ENCODE measurements at regions not wholly inside any gene's neighbourhood (a gene's known extent, or its start where the extent isn't known, plus 50 kb on each side); places are given as distances from the start of the nearest gene placed in this dataset.

GRCh38 chr10:8151086-8151485 lies 96.6 kb downstream of the GATA3 start:
- Histone ChIP-seq H4K20me1 (replicated peaks; ENCODE audit: control insufficient read depth, extremely low read depth, insufficient read depth, low read length) (no peaks in the 10 kb centered on the region), H3K9ac (replicated peaks; ENCODE audit: extremely low read depth, insufficient read depth, low read length) (no peak overlapping the region), H3K4me2 (ENCODE audit: insufficient read depth, low read length) (no peak overlapping the region), H3K4me1 (ENCODE audit: control insufficient read depth, extremely low read depth, insufficient read depth, low read length) (no peaks in the 10 kb centered on the region), H3K79me2 (ENCODE audit: control insufficient read depth, insufficient read depth, low read length) (no peaks in the 10 kb centered on the region), H3K27me3 (ENCODE audit: control insufficient read depth in 2 of 2, insufficient read depth in 2 of 2, low read length in 2 of 2) (peaks cover 0 to 2% of the 10 kb centered on the region in 2 experiments), H3K9me1 (replicated peaks; ENCODE audit: control insufficient read depth, extremely low read depth, insufficient read depth, low read length) (no peaks in the 10 kb centered on the region), H2AFZ (ENCODE audit: low read depth, low read length) (no peak overlapping the region), H3K36me3 (ENCODE audit: control insufficient read depth in 2 of 2, extremely low read depth in 1 of 2, insufficient read depth in 2 of 2, low read length in 2 of 2) (no peaks in the 10 kb centered on the region), H3K9me3 (replicated peaks; ENCODE audit: control insufficient read depth, insufficient read depth, low read length) (no peaks in the 10 kb centered on the region), H3K27ac (ENCODE audit: insufficient read depth, low read depth, low read length) (no peak overlapping the region), H3K4me3 (replicated peaks in 1 of 3; ENCODE audit: insufficient read depth in 1 of 3, low read depth in 1 of 3, low read length in 3 of 3) (no peak overlapping the region)
- dilution Hi-C loops (cut with MboI; ENCODE audit: extremely low pct_ligation_motif_present, low sequenced_read_pairs): no loop called here
- TF ChIP-seq JUN (IDR thresholded peaks at IDR 0.05; ENCODE audit: borderline replicate concordance, insufficient read depth, insufficient read length, low read depth): no peak
- TF ChIP-seq POLR2AphosphoS5 (IDR thresholded peaks at IDR 0.05; ENCODE audit: insufficient read depth, low read depth, low read length): no peak
- TF ChIP-seq GATA2 (IDR thresholded peaks at IDR 0.05; ENCODE audit: insufficient read depth, insufficient read length, low read depth, low read length): no peak
- TF ChIP-seq EZH2 (IDR thresholded peaks at IDR 0.05; ENCODE audit: borderline replicate concordance, low read depth, low read length, severe bottlenecking): no peak
- no peak for TF ChIP-seq POLR2A (IDR thresholded peaks at IDR 0.05; ENCODE audit: low read depth, low read length)
- no peak for TF ChIP-seq MYC (IDR thresholded peaks at IDR 0.05; ENCODE audit: low read depth, low read length)
- TF ChIP-seq MAX (IDR thresholded peaks at IDR 0.05; ENCODE audit: insufficient read depth, insufficient read length): no peak
- no peak for TF ChIP-seq FOS (IDR thresholded peaks at IDR 0.05; ENCODE audit: borderline replicate concordance, insufficient read depth, low read length)
- no peak for TF ChIP-seq CTCF (IDR thresholded peaks at IDR 0.05; ENCODE audit: extremely low read depth in 1 of 2, insufficient read depth in 1 of 2, low read depth in 1 of 2, low read length in 2 of 2)
- CTCF ChIA-PET: interaction anchor here (1.6 kb wide), 1 partner anchor 18 kb away, joined by 3 read pairs; no protein-coding TSS in a partner anchor
- POLR2A ChIA-PET: no interaction called here
- intact Hi-C loops (cut with micrococcal nuclease): loop anchor here (10.0 kb wide), 1 partner anchor 246 kb away; no protein-coding TSS in a partner anchor
- no peak for DNase-seq (ENCODE audit: low read depth, low spot score)
- no TSS peak for BruUV-seq (replicated peaks)
- FAIRE-seq: no peak

All from endothelial cell of umbilical vein (primary cell).